MM.1S (cell line): ENCODE measurements at regions not wholly inside any gene's neighbourhood (a gene's known extent, or its start where the extent isn't known, plus 50 kb on each side); places are given as distances from the start of the nearest gene placed in this dataset.

Experiments
- EZH2 ChIP-seq: fragments of 300-600 bp; sonication (generic); optimal IDR thresholded peaks from 2 replicates; pipeline ENCODE3; 2017; ENCODE audit warnings: low read depth, mild to moderate bottlenecking, antibody characterized with exemption, low read length, mixed read lengths
- EZH2phosphoT487 ChIP-seq: fragments of 300-600 bp; sonication (generic); IDR thresholded peaks from 2 replicates; pipeline ENCODE4 v1.6.1; 2018; ENCODE audit warnings: antibody characterized with exemption, low read length
- TF ChIP-seq, protein P1 (sequence below): fragments of 300-600 bp; sonication (generic); IDR thresholded peaks from 2 replicates; pipeline ENCODE4 v1.5.1; 2016; ENCODE audit warnings: antibody characterized with exemption, low read length, mixed read lengths

DNA sequence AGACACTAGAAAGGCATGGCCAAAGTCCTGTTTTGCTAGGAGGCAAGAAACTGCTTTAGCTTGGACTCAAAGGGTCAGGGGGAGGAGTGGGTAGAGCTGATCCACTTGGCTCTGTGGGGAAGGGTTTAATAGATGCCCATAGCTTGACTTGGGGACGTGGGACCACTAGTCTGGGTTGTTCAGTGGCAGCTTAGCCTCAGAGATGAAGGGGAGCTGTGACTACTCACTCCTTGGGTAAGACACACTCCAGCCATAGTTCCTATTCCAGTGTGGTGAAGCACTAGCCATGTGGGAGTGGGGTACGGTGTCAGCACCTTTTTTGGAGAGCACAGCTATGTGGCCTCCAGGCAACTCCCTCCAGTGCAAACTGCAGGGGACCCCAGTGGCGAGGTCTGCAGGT is 257.3 kb downstream of the TMEM121 start:
- no peak for TF ChIP-seq EZH2
- TF ChIP-seq, protein P1, sequence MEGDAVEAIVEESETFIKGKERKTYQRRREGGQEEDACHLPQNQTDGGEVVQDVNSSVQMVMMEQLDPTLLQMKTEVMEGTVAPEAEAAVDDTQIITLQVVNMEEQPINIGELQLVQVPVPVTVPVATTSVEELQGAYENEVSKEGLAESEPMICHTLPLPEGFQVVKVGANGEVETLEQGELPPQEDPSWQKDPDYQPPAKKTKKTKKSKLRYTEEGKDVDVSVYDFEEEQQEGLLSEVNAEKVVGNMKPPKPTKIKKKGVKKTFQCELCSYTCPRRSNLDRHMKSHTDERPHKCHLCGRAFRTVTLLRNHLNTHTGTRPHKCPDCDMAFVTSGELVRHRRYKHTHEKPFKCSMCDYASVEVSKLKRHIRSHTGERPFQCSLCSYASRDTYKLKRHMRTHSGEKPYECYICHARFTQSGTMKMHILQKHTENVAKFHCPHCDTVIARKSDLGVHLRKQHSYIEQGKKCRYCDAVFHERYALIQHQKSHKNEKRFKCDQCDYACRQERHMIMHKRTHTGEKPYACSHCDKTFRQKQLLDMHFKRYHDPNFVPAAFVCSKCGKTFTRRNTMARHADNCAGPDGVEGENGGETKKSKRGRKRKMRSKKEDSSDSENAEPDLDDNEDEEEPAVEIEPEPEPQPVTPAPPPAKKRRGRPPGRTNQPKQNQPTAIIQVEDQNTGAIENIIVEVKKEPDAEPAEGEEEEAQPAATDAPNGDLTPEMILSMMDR = no peak
- TF ChIP-seq EZH2phosphoT487 = no peak
